HEK293T (cell line): ENCODE measurements at regions not wholly inside any gene's neighbourhood (a gene's known extent, or its start where the extent isn't known, plus 50 kb on each side); places are given as distances from the start of the nearest gene placed in this dataset.

Source experiments
- BHLHE40 ChIP-seq: fragments of 450-650 bp; IDR thresholded peaks from 2 replicates; pipeline ENCODE4 v1.6.1; 2016; ENCODE audit warnings: mild to moderate bottlenecking, moderate library complexity, borderline replicate concordance
- CTBP1 ChIP-seq: fragments of 450-650 bp; IDR thresholded peaks from 2 replicates; pipeline ENCODE4 v1.6.1; 2016; ENCODE audit warnings: borderline replicate concordance
- FOXA1 ChIP-seq: fragments of 450-650 bp; IDR thresholded peaks from 2 replicates; pipeline ENCODE4 v1.6.1; 2016; ENCODE audit warnings: mild to moderate bottlenecking
- FOXK2 ChIP-seq: fragments of 450-650 bp; IDR thresholded peaks from 2 replicates; pipeline ENCODE4 v1.6.1; 2016; ENCODE audit warnings: mild to moderate bottlenecking
- FOXM1 ChIP-seq: fragments of 450-650 bp; IDR thresholded peaks from 2 replicates; pipeline ENCODE4 v1.6.1; 2017; ENCODE audit warnings: mild to moderate bottlenecking, borderline replicate concordance
- HDGF ChIP-seq: fragments of 450-650 bp; IDR thresholded peaks from 2 replicates; pipeline ENCODE4 v1.6.1; 2017; ENCODE audit warnings: antibody characterized with exemption, borderline replicate concordance
- L3MBTL2 ChIP-seq: fragments of 450-650 bp; conservative IDR thresholded peaks from 2 replicates; pipeline ENCODE4 v1.6.1; 2016; ENCODE audit warnings: mild to moderate bottlenecking
- LEF1 ChIP-seq: fragments of 450-650 bp; IDR thresholded peaks from 2 replicates; pipeline ENCODE4 v1.6.1; 2017; ENCODE audit warnings: mild to moderate bottlenecking, borderline replicate concordance
- NFRKB ChIP-seq: fragments of 450-650 bp; IDR thresholded peaks from 2 replicates; pipeline ENCODE4 v1.6.1; 2016; ENCODE audit warnings: mild to moderate bottlenecking, moderate library complexity
- SP1 ChIP-seq: fragments of 450-650 bp; IDR thresholded peaks from 2 replicates; pipeline ENCODE4 v1.6.1; 2017
- SUZ12 ChIP-seq: fragments of 450-650 bp; IDR thresholded peaks from 2 replicates; pipeline ENCODE4 v1.6.1; 2016; ENCODE audit warnings: mild to moderate bottlenecking
- TARDBP ChIP-seq: fragments of 450-650 bp; IDR thresholded peaks from 2 replicates; pipeline ENCODE4 v1.6.1; 2016
- ZNF384 ChIP-seq: fragments of 450-650 bp; IDR thresholded peaks from 2 replicates; pipeline ENCODE4 v1.6.1; 2016

DNA sequence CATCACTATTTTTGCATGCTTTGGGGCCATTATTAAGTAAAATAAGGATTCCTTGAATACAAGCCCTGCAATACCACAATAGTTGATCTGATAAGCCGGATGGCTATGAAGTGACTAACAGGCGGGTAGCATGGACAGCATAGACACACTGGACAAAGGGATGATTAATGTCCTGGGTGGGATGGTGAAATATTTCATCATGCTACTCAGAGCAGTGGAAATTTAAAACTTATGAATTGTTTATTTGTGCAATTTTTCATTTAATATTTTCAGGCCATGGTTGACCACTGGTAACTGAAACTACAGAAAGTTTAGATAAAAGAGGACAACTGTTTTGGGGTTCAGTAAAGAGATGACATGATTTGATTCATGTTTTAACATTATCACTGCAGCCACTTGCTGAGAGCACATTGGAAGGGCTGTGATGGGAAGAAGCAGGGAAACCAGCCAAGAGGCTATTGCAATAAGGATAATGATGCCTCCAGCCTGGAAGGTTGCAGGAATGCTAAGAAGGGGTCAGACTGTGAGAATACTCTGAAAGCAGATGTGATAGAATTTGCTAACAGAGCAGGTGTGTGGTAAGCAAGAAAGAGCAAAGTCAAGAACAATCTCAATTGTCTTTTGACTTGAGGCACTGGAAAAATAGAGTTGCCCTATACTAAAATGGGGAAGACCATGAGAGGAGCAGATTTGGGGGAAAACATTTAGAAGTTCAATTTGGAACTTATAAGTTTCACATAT lies 62.5 kb upstream of the TNFSF4 start:
- TF ChIP-seq FOXM1 = no peak
- TF ChIP-seq SUZ12 = no peak
- no peak for TF ChIP-seq SP1
- TF ChIP-seq HDGF = no peak
- TF ChIP-seq BHLHE40 = no peak
- TF ChIP-seq NFRKB = no peak
- TF ChIP-seq FOXA1 = no peak
- no peak for TF ChIP-seq TARDBP
- TF ChIP-seq LEF1 = no peak
- no peak for TF ChIP-seq FOXK2
- TF ChIP-seq ZNF384 = no peak
- no peak for TF ChIP-seq L3MBTL2
- no peak for TF ChIP-seq CTBP1
